Tibial nerve (tissue), 4 donors: ENCODE measurements at regions not wholly inside any gene's neighbourhood (a gene's known extent, or its start where the extent isn't known, plus 50 kb on each side); places are given as distances from the start of the nearest gene placed in this dataset.

ENCODE experiments used
- DNase-seq, 2 donors: peaks; one replicate each; pipeline ENCODE4 v3.0.0-alpha.2; 2019; ENCODE audit warnings: low spot score in 2 of 2
- H3K27ac ChIP-seq, 4 donors: fragments of 200-600 bp; sonication (generic) in 3 of 4; one replicate each; pipeline ENCODE4 v1.5.1; 2017 to 2019; ENCODE audit warnings: mild to moderate bottlenecking in 1 of 4
- H3K27me3 ChIP-seq, 2 donors: fragments of 200-600 bp; sonication (generic) in 1 of 2; one replicate each; pipeline versions ENCODE4 v1.5.1 to v1.6.0; 2017 to 2019
- H3K36me3 ChIP-seq, 3 donors: fragments of 200-600 bp; sonication (generic); one replicate each; pipeline ENCODE4 v1.5.1; 2018 to 2019
- H3K4me1 ChIP-seq, 4 donors: fragments of 200-600 bp; sonication (generic) in 3 of 4; one replicate each; pipeline ENCODE4 v1.5.1; 2017 to 2019
- H3K4me3 ChIP-seq, 4 donors: fragments of 200-600 bp; sonication (generic) in 3 of 4; one replicate each; pipeline ENCODE4 v1.5.1; 2017 to 2019; ENCODE audit warnings: mild to moderate bottlenecking in 1 of 4, moderate library complexity in 1 of 4
- H3K9me3 ChIP-seq, 4 donors: fragments of 200-600 bp; sonication (generic) in 3 of 4; one replicate each; pipeline ENCODE4 v1.5.1; 2017 to 2019
- EP300 ChIP-seq, 2 donors: sonication (generic); formaldehyde crosslinking; IDR thresholded peaks; one replicate each; pipeline ENCODE4 v1.6.1; 2017; ENCODE audit warnings: antibody characterized with exemption in 2 of 2, mild to moderate bottlenecking in 1 of 2
- POLR2A ChIP-seq, 2 donors: fragments of 450-650 bp; IDR thresholded peaks; one replicate each; pipeline ENCODE4 v1.6.1; 2017; ENCODE audit warnings: antibody characterized with exemption in 2 of 2, mild to moderate bottlenecking in 2 of 2, moderate library complexity in 2 of 2
- WGBS, 2 donors: methylation state at CpG; one replicate each; pipeline ENCODE4 v1.1.5; 2018; 5-methylcytosine and 5-hydroxymethylcytosine counted together
- TF ChIP-seq, protein P1 (sequence below), 5 experiments: fragments of 200-600 bp in 3 of 5; fragments of 450-650 bp in 2 of 5; sonication (generic) in 3 of 5; IDR thresholded peaks; one replicate each; pipeline ENCODE4 v1.5.1; 2016 to 2019; ENCODE audit warnings: antibody characterized with exemption in 5 of 5, mild to moderate bottlenecking in 3 of 5, moderate library complexity in 2 of 5

DNA sequence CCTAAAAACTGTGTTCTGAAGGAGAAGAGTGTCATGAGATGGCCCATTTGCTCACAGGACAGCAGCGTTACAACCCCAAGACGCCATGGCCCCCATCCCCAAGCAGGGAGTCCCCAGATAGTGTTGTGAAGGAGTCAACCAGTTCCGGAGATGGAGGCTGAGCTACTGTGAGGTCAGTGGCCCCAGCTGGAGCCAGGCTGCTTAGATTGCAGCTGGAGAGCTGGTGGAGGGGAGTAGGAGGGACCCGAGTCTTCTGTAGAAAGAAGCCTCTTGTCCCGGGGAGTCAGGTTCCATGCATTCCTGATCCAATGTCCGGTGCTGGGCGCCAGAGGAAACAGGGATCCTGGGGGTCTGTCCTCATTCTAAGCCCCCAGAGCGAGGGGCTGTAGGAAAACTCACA, 93.5 kb upstream of the SIM2 start:
- Histone ChIP-seq H3K4me3 (no peak overlapping the region), H3K36me3 (no peaks in the 10 kb centered on the region), H3K9me3 (peaks cover 0 to 15% (median 0%) of the 10 kb centered on the region in 4 donors), H3K27ac (no peak overlapping the region), H3K27me3 (no peaks in the 10 kb centered on the region), H3K4me1 (no peaks in the 10 kb centered on the region)
- no peak for DNase-seq
- TF ChIP-seq EP300 (IDR thresholded peaks at IDR 0.05) (no peak), POLR2A (IDR thresholded peaks at IDR 0.05) (no peak)
- TF ChIP-seq, protein P1, sequence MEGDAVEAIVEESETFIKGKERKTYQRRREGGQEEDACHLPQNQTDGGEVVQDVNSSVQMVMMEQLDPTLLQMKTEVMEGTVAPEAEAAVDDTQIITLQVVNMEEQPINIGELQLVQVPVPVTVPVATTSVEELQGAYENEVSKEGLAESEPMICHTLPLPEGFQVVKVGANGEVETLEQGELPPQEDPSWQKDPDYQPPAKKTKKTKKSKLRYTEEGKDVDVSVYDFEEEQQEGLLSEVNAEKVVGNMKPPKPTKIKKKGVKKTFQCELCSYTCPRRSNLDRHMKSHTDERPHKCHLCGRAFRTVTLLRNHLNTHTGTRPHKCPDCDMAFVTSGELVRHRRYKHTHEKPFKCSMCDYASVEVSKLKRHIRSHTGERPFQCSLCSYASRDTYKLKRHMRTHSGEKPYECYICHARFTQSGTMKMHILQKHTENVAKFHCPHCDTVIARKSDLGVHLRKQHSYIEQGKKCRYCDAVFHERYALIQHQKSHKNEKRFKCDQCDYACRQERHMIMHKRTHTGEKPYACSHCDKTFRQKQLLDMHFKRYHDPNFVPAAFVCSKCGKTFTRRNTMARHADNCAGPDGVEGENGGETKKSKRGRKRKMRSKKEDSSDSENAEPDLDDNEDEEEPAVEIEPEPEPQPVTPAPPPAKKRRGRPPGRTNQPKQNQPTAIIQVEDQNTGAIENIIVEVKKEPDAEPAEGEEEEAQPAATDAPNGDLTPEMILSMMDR (IDR thresholded peaks at IDR 0.05) = no peak
- 44 to 52% methylated on average over 7 to 8 of the region's 8 CpGs for WGBS, 2 donors

DNA sequence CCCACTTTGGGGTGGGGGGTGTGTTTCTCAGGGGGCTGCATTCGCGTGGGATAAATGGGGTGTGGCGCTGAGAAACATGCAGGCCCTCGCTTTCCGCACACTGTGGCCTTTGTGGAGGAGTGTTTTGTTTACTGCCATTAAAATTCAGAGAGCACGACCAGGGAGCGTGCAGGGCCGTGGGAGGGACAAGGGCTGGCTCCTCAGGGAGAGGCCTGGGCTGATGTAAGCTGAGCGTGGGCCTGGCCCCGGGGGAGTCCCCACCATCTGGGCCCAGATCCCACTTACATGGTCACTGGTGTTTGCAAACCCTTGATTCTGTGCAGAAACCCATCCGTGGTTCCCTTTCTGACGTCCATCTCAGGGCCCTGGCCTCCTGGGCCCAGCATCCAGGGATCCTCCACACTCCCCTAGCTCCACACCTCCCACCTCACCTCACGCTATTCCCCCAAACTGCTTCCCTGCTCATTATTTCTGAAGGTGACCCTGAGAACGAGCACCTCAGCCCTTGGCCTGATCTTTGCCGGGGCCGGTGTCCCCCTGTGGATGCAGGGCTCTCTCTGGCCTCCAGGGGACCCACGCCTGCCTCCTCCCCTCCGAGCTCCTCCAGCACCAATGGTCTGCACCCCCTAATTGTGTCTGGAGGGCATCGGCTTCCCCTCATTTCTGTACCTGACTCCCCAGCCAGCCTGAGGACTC, 92.5 kb upstream of the SIM2 start:
- no peak for TF ChIP-seq POLR2A (IDR thresholded peaks at IDR 0.05)
- no peak for TF ChIP-seq EP300 (IDR thresholded peaks at IDR 0.05)
- Histone ChIP-seq H3K9me3 (peaks cover 0 to 8% (median 0%) of the 10 kb centered on the region in 4 donors), H3K4me3 (no peak overlapping the region), H3K36me3 (no peaks in the 10 kb centered on the region), H3K27me3 (no peaks in the 10 kb centered on the region), H3K27ac (no peak overlapping the region), H3K4me1 (no peaks in the 10 kb centered on the region)
- 47 to 58% methylated on average over 16 to 19 of the region's 19 CpGs for WGBS, 2 donors
- DNase-seq = no peak

DNA sequence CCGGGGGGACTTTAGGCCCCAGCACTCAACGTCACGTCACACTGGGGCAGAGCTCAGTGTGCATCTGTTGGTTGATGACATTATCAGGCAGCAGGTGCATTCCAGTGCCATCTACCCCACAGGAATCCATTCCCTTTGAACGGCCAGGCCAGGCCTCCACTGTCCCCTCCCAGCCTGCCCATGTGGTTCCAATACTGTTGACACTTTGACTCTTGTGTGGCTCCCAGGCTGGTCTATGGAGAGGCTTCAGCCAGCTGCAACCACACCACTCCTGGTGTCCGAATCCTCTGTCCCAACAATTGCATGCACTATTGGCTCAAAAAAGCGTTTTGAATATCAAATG, 92.0 kb upstream of the SIM2 start:
- Histone ChIP-seq H3K4me3 (no peak overlapping the region), H3K27ac (no peak overlapping the region), H3K36me3 (no peaks in the 10 kb centered on the region), H3K4me1 (no peaks in the 10 kb centered on the region), H3K9me3 (peaks cover 0 to 8% (median 0%) of the 10 kb centered on the region in 4 donors), H3K27me3 (no peaks in the 10 kb centered on the region)
- no peak for DNase-seq
- WGBS, 2 donors = 79 to 83% methylated on average over 6 of the region's 6 CpGs
- TF ChIP-seq POLR2A (IDR thresholded peaks at IDR 0.05) = no peak
- TF ChIP-seq, protein P1 (IDR thresholded peaks at IDR 0.05) = no peak
- TF ChIP-seq EP300 (IDR thresholded peaks at IDR 0.05) = no peak

DNA sequence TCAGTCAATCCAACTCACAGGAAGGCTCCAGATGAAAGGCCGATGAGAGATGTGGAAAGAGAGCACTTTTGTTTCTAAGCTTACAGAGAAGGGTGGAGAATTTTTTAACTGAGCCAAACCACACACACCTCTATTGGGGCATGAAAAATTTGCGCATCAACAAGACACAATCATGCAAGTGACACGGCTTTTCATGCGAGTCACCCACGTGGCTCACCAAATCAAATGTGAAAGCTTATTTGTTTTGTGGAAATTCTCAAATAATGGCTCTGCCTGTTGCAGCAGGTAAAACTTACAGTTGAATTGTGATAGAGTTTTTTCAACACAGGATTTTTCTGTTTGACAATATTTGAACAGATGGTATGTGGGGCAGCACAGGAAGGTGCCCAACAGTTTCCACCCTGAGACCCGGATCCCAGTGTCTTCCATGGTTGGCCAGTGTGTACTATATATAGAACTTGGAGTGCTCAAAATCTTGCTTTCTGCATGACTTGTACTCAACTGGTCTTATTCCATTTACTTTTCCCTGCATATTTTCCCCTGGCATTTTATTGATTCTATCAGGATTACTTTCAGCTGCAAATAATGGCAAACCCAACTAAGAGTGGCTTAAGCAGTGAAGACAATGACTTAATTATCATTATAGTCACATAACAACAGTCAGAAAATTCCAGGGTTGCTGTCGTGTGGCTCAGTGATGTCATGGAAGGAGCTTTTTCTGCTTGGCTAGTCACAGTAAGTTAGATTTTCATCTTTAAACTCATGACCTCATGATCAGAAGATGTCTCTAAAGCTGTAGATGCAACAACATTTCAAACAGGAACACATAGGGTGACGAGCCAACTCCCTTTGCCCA, 90.6 kb upstream of the SIM2 start:
- no peak overlapping the region for H3K4me3 ChIP-seq
- no peak overlapping the region for H3K27ac ChIP-seq
- DNase-seq = no peak
- H3K36me3 ChIP-seq = no peaks in the 10 kb centered on the region
- TF ChIP-seq EP300 (IDR thresholded peaks at IDR 0.05) (no peak), POLR2A (IDR thresholded peaks at IDR 0.05) (no peak)
- peaks cover 0 to 11% (median 0%) of the 10 kb centered on the region in 4 donors for H3K9me3 ChIP-seq
- WGBS, 2 donors = 64 to 73% methylated on average over 8 of the region's 8 CpGs
- no peaks in the 10 kb centered on the region for H3K27me3 ChIP-seq
- no peaks in the 10 kb centered on the region for H3K4me1 ChIP-seq

DNA sequence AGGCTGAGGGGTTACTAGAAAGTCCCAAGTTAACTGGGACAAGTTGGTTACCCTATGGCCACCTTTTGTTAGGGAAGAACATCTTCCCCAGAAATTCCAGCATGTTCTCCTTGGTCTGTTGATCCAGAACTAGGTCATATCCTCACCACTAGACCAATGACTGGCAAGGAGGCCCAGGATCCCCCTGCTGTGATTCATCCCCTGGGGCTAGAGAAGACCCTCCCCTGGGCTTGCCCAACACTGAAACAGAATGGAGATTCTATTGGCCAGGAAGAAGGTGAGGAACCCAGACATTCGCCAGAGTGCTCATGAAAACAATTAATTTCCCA, 90.1 kb upstream of the SIM2 start:
- 94% methylated on average over 1 of the region's 1 CpG for whole genome bisulfite sequencing, 2 donors
- TF ChIP-seq EP300 (IDR thresholded peaks at IDR 0.05) (no peak), POLR2A (IDR thresholded peaks at IDR 0.05) (no peak)
- TF ChIP-seq, protein P1 (IDR thresholded peaks at IDR 0.05) = no peak
- Histone ChIP-seq H3K36me3 (no peaks in the 10 kb centered on the region), H3K4me1 (no peaks in the 10 kb centered on the region), H3K9me3 (peaks cover 0 to 17% (median 0%) of the 10 kb centered on the region in 4 donors), H3K27me3 (no peaks in the 10 kb centered on the region), H3K4me3 (no peak overlapping the region), H3K27ac (no peak overlapping the region)
- DNase-seq = no peak

DNA sequence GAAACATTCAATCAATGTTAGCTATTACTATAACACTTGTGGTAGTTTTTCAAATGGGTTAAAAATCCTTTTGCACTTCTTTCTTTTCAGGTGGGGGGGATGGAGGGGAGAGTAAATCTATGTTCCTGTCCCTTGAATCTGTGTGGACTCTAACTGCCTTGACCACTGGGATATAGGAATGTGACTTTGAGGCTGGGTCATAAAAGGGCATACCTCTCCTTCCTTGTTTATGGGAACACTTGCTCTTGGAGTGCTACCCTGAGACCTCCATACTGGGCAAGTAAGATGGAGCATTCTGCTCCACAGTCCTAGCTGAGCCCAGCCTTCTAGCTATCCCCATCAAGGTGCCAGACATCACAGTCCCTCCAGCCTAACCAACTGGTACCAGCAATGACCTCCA, 89.3 kb upstream of the SIM2 start:
- Histone ChIP-seq H3K4me1 (no peaks in the 10 kb centered on the region), H3K36me3 (no peaks in the 10 kb centered on the region), H3K9me3 (peaks cover 0 to 25% (median 0%) of the 10 kb centered on the region in 4 donors), H3K4me3 (no peak overlapping the region), H3K27me3 (no peaks in the 10 kb centered on the region), H3K27ac (no peak overlapping the region)
- TF ChIP-seq, protein P1 (IDR thresholded peaks at IDR 0.05) = no peak
- TF ChIP-seq POLR2A (IDR thresholded peaks at IDR 0.05) (no peak), EP300 (IDR thresholded peaks at IDR 0.05) (no peak)
- DNase-seq = no peak
